ENCODE measurements at regions not wholly inside any gene's neighbourhood (a gene's known extent, or its start where the extent isn't known, plus 50 kb on each side); places are given as distances from the start of the nearest gene placed in this dataset.
"Not testable (repeated sequence)": the region's sequence is repeated elsewhere in the genome, so short reads cannot be mapped to it uniquely, and the experiment has no call there.

- not testable (repeated sequence) for DNase-seq
Measured at GRCh38 chr5:176018598-176018997, 50.5 kb upstream of the THOC3 start.

- DNase-seq = not testable (repeated sequence)
Measured at GRCh38 chr5:176020852-176021251, 52.7 kb upstream of the THOC3 start.

GRCh38 chr5:176023535-176023934, 55.4 kb upstream of the THOC3 start:
- not testable (repeated sequence) for DNase-seq

- not testable (repeated sequence) for DNase-seq
Measured at GRCh38 chr5:176029445-176029844, 61.3 kb upstream of the THOC3 start.

- peak; percentile 32 for DNase-seq
Measured at GRCh38 chr5:176030361-176031117, 62.4 kb upstream of the THOC3 start.

- DNase-seq = not testable (repeated sequence)
Measured at GRCh38 chr5:176031118-176031510, 63.0 kb upstream of the THOC3 start.

- not testable (repeated sequence) for DNase-seq
Measured at GRCh38 chr5:176033186-176033585, 65.1 kb upstream of the THOC3 start.

- not testable (repeated sequence) for DNase-seq
Measured at GRCh38 chr5:176034407-176035200, 66.5 kb upstream of the THOC3 start.

- DNase-seq = not testable (repeated sequence)
Measured at GRCh38 chr5:176035201-176035530, 67.1 kb upstream of the THOC3 start.

- not testable (repeated sequence) for DNase-seq
Measured at GRCh38 chr5:176035816-176036308, 67.7 kb upstream of the THOC3 start.

- not testable (repeated sequence) for DNase-seq
Measured at GRCh38 chr5:176036391-176036790, 68.3 kb upstream of the THOC3 start.

- not testable (repeated sequence) for DNase-seq
Measured at GRCh38 chr5:176037190-176037589, 69.1 kb upstream of the THOC3 start.

GRCh38 chr5:176040105-176040801, 72.1 kb upstream of the THOC3 start:
- DNase-seq = not testable (repeated sequence)

- not testable (repeated sequence) for DNase-seq
Measured at GRCh38 chr5:176041248-176041994, 73.3 kb upstream of the THOC3 start.

- DNase-seq = not testable (repeated sequence)
Measured at GRCh38 chr5:176042020-176042658, 74.0 kb upstream of the THOC3 start.

- not testable (repeated sequence) for DNase-seq
Measured at GRCh38 chr5:176043252-176043829, 75.2 kb upstream of the THOC3 start.

- DNase-seq = not testable (repeated sequence)
Measured at GRCh38 chr5:176043986-176044385, 75.9 kb upstream of the THOC3 start.

- DNase-seq = not testable (repeated sequence)
Measured at GRCh38 chr5:176044431-176044830, 76.3 kb upstream of the THOC3 start.

GRCh38 chr5:176045442-176045841, 77.3 kb upstream of the THOC3 start:
- DNase-seq = peak; percentile 26

GRCh38 chr5:176048671-176049070, 80.6 kb upstream of the THOC3 start:
- not testable (repeated sequence) for DNase-seq

- not testable (repeated sequence) for DNase-seq
Measured at GRCh38 chr5:176060472-176061268, 92.6 kb upstream of the THOC3 start.
